Loucy (cell line): ENCODE measurements at regions not wholly inside any gene's neighbourhood (a gene's known extent, or its start where the extent isn't known, plus 50 kb on each side); places are given as distances from the start of the nearest gene placed in this dataset.
"Not testable (repeated sequence)": the region's sequence is repeated elsewhere in the genome, so short reads cannot be mapped to it uniquely, and the experiment has no call there.

Experiments
- H2AFZ ChIP-seq: fragments of 200-600 bp; sonication (generic); 2 replicates; pipeline ENCODE4 v1.6.0; 2016; ENCODE audit warnings: antibody characterized with exemption, mild to moderate bottlenecking, low read length, moderate library complexity
- H3F3A ChIP-seq: fragments of 200-600 bp; 2 replicates; pipeline ENCODE4 v1.6.0; 2016; ENCODE audit warnings: antibody characterized with exemption, low read depth, mild to moderate bottlenecking
- H3K27me3 ChIP-seq: fragments of 200-600 bp; sonication (generic); 2 replicates; pipeline ENCODE4 v1.6.1; 2014; ENCODE audit warnings: low read length, mild to moderate bottlenecking; ENCODE audit not compliant: insufficient read depth, poor library complexity, severe bottlenecking
- H3K36me3 ChIP-seq: fragments of 200-600 bp; sonication (generic); 2 replicates; pipeline ENCODE4 v1.6.1; 2016; ENCODE audit warnings: low read length; ENCODE audit not compliant: insufficient read depth
- H3K4me1 ChIP-seq: fragments of 200-600 bp; sonication (generic); 2 replicates; pipeline ENCODE4 v1.5.1; 2014; ENCODE audit warnings: low read length, mild to moderate bottlenecking; ENCODE audit not compliant: insufficient read depth, poor library complexity, severe bottlenecking
- H3K4me2 ChIP-seq: fragments of 200-600 bp; sonication (generic); 2 replicates; pipeline ENCODE4 v1.6.0; 2014; ENCODE audit warnings: antibody characterized with exemption, low read length, low read depth, mild to moderate bottlenecking; ENCODE audit not compliant: poor library complexity, severe bottlenecking
- H3K4me3 ChIP-seq: fragments of 200-600 bp; sonication (generic); 2 replicates; pipeline ENCODE4 v1.5.1; 2014; ENCODE audit warnings: low read length, mild to moderate bottlenecking, mixed read lengths; ENCODE audit not compliant: poor library complexity, severe bottlenecking
- H3K79me2 ChIP-seq: fragments of 200-600 bp; sonication (generic); 2 replicates; pipeline ENCODE4 v1.6.1; 2014; ENCODE audit warnings: low read length; ENCODE audit not compliant: insufficient read depth
- H3K9ac ChIP-seq: fragments of 200-600 bp; sonication (generic); 2 replicates; pipeline ENCODE4 v1.6.0; 2014; ENCODE audit warnings: mild to moderate bottlenecking, low read depth, low read length, moderate library complexity; ENCODE audit not compliant: poor library complexity, severe bottlenecking
- H3K9me2 ChIP-seq: fragments of 200-600 bp; sonication (generic); replicated peaks from 2 replicates; pipeline ENCODE4 v1.6.1; 2016; ENCODE audit warnings: low read depth, low read length, mixed read lengths
- H3K9me3 ChIP-seq: fragments of 200-600 bp; sonication (generic); 2 replicates; pipeline ENCODE4 v1.6.1; 2014; ENCODE audit warnings: mild to moderate bottlenecking, antibody characterized with exemption, low read length, low read depth; ENCODE audit not compliant: insufficient read depth
- H4K20me1 ChIP-seq: fragments of 200-600 bp; sonication (generic); 2 replicates; pipeline ENCODE4 v1.6.0; 2014; ENCODE audit warnings: antibody characterized with exemption, low read length, mild to moderate bottlenecking; ENCODE audit not compliant: insufficient read depth, poor library complexity, severe bottlenecking
- EZH2phosphoT487 ChIP-seq: fragments of 200-600 bp; IDR thresholded peaks from 2 replicates; pipeline ENCODE4 v1.6.1; 2018; ENCODE audit warnings: antibody characterized with exemption, mild to moderate bottlenecking, moderate library complexity, borderline replicate concordance
- TF ChIP-seq, protein P1 (sequence below): fragments of 200-600 bp; sonication (generic); conservative IDR thresholded peaks from 2 replicates; pipeline ENCODE4 v1.5.1; 2014; ENCODE audit warnings: mild to moderate bottlenecking, antibody characterized with exemption, low read length

DNA sequence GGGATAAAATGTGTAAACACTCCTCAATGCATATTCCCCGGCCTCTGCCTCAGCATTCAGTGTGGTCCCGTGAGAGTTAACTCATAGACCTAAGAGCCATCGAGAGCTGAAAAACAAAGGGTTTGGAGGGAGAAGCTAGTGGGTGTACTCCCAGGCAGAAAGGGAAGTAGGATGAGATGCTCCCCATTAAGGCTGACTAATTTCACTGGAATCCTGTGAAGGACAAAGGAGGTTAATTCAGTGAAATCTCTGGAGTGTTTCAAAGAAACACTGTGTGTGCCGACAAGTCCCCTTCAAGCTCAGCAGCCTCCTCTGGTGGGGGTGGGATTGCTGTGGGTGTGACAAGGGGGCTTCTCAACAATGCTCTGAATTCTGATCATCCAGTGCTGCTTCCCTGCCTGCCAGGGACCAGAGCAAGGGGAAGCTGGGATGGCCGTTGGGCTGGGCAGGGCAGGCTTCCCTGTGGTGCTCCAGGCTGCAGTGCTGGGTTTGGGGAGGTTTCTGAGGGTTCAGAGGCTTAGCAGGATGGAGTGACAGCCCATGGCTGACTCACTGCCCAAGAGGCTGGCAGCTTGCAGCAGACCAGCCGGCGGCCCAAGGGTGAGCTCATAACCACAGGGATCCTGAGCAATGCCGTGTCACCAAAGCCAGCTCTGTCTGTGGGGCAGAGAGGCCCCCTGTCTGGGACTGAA, 61.4 kb upstream of the BMAL1 start:
- Histone ChIP-seq H2AFZ (no peak overlapping the region), H3K9ac (no peak overlapping the region), H4K20me1 (no peaks in the 10 kb centered on the region), H3F3A (no peaks in the 10 kb centered on the region), H3K4me3 (no peak overlapping the region), H3K4me1 (no peaks in the 10 kb centered on the region), H3K9me3 (no peaks in the 10 kb centered on the region), H3K4me2 (no peak overlapping the region), H3K79me2 (no peaks in the 10 kb centered on the region), H3K9me2 (no peaks in the 10 kb centered on the region), H3K36me3 (no peaks in the 10 kb centered on the region), H3K27me3 (no peaks in the 10 kb centered on the region)
- TF ChIP-seq EZH2phosphoT487 = no peak
- TF ChIP-seq, protein P1, sequence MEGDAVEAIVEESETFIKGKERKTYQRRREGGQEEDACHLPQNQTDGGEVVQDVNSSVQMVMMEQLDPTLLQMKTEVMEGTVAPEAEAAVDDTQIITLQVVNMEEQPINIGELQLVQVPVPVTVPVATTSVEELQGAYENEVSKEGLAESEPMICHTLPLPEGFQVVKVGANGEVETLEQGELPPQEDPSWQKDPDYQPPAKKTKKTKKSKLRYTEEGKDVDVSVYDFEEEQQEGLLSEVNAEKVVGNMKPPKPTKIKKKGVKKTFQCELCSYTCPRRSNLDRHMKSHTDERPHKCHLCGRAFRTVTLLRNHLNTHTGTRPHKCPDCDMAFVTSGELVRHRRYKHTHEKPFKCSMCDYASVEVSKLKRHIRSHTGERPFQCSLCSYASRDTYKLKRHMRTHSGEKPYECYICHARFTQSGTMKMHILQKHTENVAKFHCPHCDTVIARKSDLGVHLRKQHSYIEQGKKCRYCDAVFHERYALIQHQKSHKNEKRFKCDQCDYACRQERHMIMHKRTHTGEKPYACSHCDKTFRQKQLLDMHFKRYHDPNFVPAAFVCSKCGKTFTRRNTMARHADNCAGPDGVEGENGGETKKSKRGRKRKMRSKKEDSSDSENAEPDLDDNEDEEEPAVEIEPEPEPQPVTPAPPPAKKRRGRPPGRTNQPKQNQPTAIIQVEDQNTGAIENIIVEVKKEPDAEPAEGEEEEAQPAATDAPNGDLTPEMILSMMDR = no peak

DNA sequence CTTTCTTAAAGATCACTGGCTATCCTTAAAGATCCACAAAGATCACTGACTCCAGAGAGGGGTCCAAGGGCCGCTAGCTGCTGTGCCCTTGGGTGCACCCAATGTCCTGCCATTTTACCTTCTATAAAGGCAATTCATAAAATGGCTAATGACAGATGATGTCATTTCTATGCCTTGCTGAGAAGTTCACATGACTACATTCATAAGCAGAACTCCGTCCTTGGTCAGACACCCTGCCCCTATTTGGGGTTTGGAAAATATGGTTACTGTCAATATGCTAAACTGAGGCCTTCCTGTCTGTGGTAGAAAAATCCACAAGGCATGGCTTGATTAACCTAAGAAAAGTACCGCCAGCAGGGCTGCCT, 60.9 kb upstream of the BMAL1 start:
- H3K27me3 ChIP-seq = no peaks in the 10 kb centered on the region
- H3F3A ChIP-seq = no peaks in the 10 kb centered on the region
- no peak overlapping the region for H3K4me2 ChIP-seq
- H3K79me2 ChIP-seq = no peaks in the 10 kb centered on the region
- no peaks in the 10 kb centered on the region for H3K4me1 ChIP-seq
- H3K36me3 ChIP-seq = no peaks in the 10 kb centered on the region
- H4K20me1 ChIP-seq = no peaks in the 10 kb centered on the region
- no peaks in the 10 kb centered on the region for H3K9me2 ChIP-seq
- TF ChIP-seq EZH2phosphoT487 = no peak
- TF ChIP-seq, protein P1 = no peak
- H2AFZ ChIP-seq = no peak overlapping the region
- no peak overlapping the region for H3K4me3 ChIP-seq
- H3K9me3 ChIP-seq = no peaks in the 10 kb centered on the region
- H3K9ac ChIP-seq = no peak overlapping the region

DNA sequence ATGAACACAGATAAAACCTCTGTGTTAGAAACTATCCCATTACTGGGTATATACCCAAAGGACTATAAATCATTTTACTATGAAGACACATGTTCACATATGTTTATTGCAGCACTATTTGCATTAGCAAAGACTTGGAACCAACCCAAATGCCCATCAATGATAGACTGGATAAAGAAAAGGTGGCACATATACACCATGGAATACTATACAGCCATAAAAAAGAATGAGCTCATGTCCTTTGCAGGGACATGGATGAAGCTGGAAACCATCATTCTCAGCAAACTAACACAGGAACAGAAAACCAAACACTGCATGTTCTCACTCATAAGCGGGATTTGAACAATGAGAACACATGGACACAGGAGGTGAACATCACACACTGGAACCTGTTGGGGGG, 58.9 kb upstream of the BMAL1 start:
- H3F3A ChIP-seq, H3K27me3 ChIP-seq, H4K20me1 ChIP-seq, H3K4me1 ChIP-seq, H3K79me2 ChIP-seq, H3K4me3 ChIP-seq, H3K4me2 ChIP-seq, H3K36me3 ChIP-seq, H3K9me3 ChIP-seq, H2AFZ ChIP-seq, H3K9me2 ChIP-seq, H3K9ac ChIP-seq: not testable (repeated sequence)

DNA sequence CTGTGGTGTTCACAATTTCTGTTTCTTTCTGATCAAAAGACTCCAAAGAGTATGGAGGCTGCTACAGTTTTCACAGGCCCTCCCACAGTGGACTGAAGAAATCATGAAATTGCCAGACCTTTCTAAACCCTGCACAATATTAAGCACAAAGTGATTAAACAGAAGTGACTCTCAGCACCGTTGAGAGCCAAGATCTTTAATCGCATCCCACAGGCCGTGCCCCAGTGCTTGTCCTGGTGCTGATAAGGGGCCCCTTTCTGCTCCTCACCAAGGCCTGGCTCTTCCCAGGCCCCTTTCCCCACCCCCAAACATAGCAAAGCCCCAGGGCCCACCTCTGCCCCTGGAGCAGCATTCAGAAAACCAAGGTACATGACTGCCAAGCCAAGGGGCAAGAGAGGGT, 57.4 kb upstream of the BMAL1 start:
- Histone ChIP-seq H3K4me2 (no peak overlapping the region), H3K9me2 (no peaks in the 10 kb centered on the region), H3K9ac (no peak overlapping the region), H3K4me1 (no peaks in the 10 kb centered on the region), H3K9me3 (no peaks in the 10 kb centered on the region), H2AFZ (no peak overlapping the region), H3K27me3 (no peaks in the 10 kb centered on the region), H4K20me1 (no peaks in the 10 kb centered on the region), H3K79me2 (no peaks in the 10 kb centered on the region), H3F3A (no peaks in the 10 kb centered on the region), H3K36me3 (no peaks in the 10 kb centered on the region), H3K4me3 (no peak overlapping the region)
- TF ChIP-seq, protein P1 = no peak
